Globus pallidus (tissue), 1 donor: ENCODE measurements at regions not wholly inside any gene's neighbourhood (a gene's known extent, or its start where the extent isn't known, plus 50 kb on each side); places are given as distances from the start of the nearest gene placed in this dataset.

ENCODE experiments used
- DNase-seq: peaks from one replicate; pipeline ENCODE4 v3.0.0-alpha.2; 2015; ENCODE audit warnings: low spot score

DNA sequence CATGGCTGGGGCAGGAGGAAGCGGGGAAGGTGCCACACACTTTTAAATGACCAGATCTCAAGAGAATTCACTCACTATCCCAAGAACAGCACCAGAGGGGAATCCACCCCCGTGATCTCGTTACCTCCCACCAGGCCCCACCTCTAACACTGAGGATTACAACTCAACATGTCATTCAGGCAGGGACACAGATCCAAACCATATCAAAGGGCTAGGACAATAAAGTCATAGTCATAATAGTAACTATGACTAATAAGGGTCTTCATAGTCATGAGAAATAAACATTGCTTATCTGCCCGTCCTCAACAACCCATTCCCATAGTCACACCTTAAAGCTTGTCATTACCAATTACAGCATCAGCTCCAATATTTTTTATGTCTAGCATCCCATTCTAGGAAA lies 65.3 kb upstream of the SMC2 start:
- DNase-seq: no peak
